ENCODE measurements at regions not wholly inside any gene's neighbourhood (a gene's known extent, or its start where the extent isn't known, plus 50 kb on each side); places are given as distances from the start of the nearest gene placed in this dataset.

GRCh38 chr3:64341296-64341695 lies 116.0 kb upstream of the PRICKLE2 start:
- TF ChIP-seq CTCF (IDR thresholded peaks at IDR 0.05 in 2 of 3, conservative IDR thresholded peaks at IDR 0.05 in 1 of 3; ENCODE audit: borderline replicate concordance in 1 of 3, insufficient read depth in 1 of 3, low read depth in 2 of 3, low read length in 2 of 3): no peak
- TF ChIP-seq POLR2A (IDR thresholded peaks at IDR 0.05; ENCODE audit: borderline replicate concordance, extremely low read depth, insufficient read depth, insufficient read length): no peak
- TF ChIP-seq EZH2 (IDR thresholded peaks at IDR 0.05): no peak
- TF ChIP-seq POLR2AphosphoS5 (IDR thresholded peaks at IDR 0.05; ENCODE audit: low read depth, low read length): no peak
